22Rv1 (cell line): ENCODE measurements at regions not wholly inside any gene's neighbourhood (a gene's known extent, or its start where the extent isn't known, plus 50 kb on each side); places are given as distances from the start of the nearest gene placed in this dataset.

Experiments used
- H3K27ac ChIP-seq: fragments of 450-650 bp; 2 replicates; pipeline ENCODE4 v1.5.1; 2017
- ZFX ChIP-seq: fragments of 450-650 bp; IDR thresholded peaks from 2 replicates; pipeline ENCODE4 v1.6.1; 2017; ENCODE audit warnings: antibody characterized with exemption, borderline replicate concordance
- TF ChIP-seq, protein P1 (sequence below): fragments of 450-650 bp; IDR thresholded peaks from 2 replicates; pipeline ENCODE4 v1.5.1; 2017; ENCODE audit warnings: mild to moderate bottlenecking

GRCh38 chr10:43958964-43959363, 310.3 kb upstream of the ZNF32 start:
- H3K27ac ChIP-seq, result no peak overlapping the region
- TF ChIP-seq, protein P1, sequence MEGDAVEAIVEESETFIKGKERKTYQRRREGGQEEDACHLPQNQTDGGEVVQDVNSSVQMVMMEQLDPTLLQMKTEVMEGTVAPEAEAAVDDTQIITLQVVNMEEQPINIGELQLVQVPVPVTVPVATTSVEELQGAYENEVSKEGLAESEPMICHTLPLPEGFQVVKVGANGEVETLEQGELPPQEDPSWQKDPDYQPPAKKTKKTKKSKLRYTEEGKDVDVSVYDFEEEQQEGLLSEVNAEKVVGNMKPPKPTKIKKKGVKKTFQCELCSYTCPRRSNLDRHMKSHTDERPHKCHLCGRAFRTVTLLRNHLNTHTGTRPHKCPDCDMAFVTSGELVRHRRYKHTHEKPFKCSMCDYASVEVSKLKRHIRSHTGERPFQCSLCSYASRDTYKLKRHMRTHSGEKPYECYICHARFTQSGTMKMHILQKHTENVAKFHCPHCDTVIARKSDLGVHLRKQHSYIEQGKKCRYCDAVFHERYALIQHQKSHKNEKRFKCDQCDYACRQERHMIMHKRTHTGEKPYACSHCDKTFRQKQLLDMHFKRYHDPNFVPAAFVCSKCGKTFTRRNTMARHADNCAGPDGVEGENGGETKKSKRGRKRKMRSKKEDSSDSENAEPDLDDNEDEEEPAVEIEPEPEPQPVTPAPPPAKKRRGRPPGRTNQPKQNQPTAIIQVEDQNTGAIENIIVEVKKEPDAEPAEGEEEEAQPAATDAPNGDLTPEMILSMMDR, result no peak
- no peak for TF ChIP-seq ZFX

GRCh38 chr10:43958071-43958432, 309.4 kb upstream of the ZNF32 start:
- no peak for TF ChIP-seq ZFX
- TF ChIP-seq, protein P1, result no peak
- H3K27ac ChIP-seq, result no peak overlapping the region

DNA sequence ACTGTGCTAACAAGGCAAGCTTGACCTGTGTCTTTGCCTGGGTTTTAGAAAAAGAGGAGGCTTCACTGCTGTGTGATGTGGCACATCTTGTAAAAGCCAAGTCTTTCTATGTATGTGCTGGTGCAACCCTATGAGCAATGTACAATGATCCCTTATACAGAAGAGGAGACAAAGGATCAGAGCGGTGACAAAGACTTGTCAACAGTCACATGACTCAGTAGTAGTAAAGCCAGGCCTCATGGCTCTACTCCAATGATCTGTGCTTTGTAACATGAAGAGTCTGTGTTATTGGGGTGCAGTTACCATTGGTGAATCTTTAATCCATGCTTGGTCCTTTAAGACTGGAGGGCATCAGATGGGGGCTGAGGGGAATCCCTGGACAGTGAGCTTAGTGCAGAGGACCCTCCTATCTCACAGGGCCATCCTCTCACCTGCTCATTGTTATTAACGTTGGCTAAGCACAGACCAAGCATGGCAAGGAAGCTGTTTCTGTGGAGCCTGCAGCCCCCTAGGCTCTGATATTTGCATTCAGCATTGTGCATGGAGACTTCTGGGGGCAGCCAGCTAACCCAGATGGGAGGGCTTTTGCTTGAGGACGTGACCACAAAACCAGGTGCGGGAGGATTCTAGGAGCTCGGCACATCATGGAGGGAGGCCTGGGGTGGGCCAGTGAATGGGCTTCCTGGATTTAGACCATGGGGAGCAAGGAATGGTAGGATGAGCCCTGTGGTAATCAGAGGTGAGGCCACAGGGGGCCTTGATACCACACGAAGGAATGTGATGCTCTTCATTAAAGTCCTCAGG, 308.8 kb upstream of the ZNF32 start:
- H3K27ac ChIP-seq, result no peak overlapping the region
- no peak for TF ChIP-seq ZFX
- TF ChIP-seq, protein P1, result no peak

- TF ChIP-seq ZFX, result no peak
- TF ChIP-seq, protein P1, result no peak
- H3K27ac ChIP-seq, result no peak overlapping the region
These were observed 307.3 kb upstream of the ZNF32 start for GRCh38 chr10:43955978-43956377.

DNA sequence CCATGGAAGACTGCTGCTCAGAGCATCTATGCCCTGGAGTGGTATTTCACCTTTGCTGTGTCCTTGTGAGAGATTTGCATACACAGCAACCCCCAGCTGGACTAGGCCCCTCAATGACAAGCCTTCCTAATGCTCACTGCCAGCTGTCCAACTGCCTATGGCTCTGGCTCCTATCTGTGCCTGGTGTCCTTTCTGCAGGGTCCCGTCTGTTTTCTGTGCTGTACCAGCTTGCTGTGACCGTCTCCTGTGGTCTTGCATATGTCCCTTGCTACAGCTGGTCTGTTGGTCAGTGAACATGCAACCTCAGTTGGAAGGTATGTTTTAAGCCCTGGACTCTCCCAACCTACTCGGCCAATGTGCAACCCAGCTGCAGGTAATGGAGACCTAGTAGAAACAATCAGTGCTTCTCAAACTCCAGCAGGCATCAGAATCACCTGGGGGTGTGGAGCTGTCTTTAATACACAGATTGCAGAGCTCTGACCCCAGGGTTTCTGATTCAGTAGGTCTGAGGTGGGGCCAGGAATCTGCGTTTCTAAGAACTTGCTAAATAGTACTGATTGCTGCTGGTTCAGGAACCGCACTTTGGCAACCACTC, 306.4 kb upstream of the ZNF32 start:
- H3K27ac ChIP-seq, result no peak overlapping the region
- TF ChIP-seq, protein P1, result no peak
- TF ChIP-seq ZFX, result no peak

GRCh38 chr10:43953672-43954071, 305.0 kb upstream of the ZNF32 start:
- no peak overlapping the region for H3K27ac ChIP-seq
- TF ChIP-seq, protein P1, result no peak
- TF ChIP-seq ZFX, result no peak

GRCh38 chr10:43952760-43953159, 304.1 kb upstream of the ZNF32 start:
- H3K27ac ChIP-seq, result no peak overlapping the region
- TF ChIP-seq ZFX, result no peak
- TF ChIP-seq, protein P1, result no peak
